HG03460 (cell line): ENCODE measurements at regions not wholly inside any gene's neighbourhood (a gene's known extent, or its start where the extent isn't known, plus 50 kb on each side); places are given as distances from the start of the nearest gene placed in this dataset.

Experiments used
- ATAC-seq: cut with Tn5 transposase; IDR thresholded peaks from one replicate; pipeline ENCODE4 v1.9.1; 2021; ENCODE audit not compliant: unreplicated experiment

DNA sequence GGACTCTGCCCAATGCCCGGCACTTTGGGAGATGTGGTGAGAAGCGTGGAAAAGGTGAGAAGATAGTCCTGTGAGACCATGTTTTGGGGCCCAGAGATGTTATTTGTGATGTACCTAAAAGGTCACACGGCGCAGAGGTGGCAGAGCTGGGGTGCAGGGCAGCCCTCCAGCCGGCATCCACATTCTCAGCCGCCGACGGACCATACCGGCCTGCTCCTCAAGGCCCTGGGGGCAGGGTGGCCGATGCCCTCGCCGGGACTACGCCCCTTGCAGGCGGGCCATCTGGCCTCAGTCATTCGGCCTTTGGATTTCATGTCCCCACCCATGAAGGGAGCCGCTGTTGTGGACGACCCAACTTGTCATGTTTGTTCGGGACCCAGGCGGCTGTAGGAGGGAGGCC is 131.4 kb upstream of the GSE1 start:
- ATAC-seq, result no peak

DNA sequence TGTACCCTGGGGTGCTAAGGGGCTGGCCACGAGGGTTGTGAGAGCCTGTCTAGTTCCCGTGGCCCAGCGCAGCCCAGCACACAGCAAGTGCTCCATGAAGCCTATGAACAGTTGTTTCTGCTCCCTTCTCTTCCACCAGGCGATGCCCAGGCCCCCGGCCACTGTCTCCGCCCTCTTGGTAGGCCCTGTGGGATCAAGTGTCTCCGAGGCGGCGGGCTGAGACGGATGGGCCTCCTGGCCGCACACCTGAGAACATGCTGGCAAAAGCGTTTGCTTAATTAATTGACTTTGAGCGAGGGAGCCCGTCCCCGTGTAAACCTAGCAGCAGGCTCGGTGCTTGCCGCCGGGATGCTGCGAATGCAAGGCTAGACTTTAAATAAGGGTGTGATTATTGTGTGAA is 129.7 kb upstream of the GSE1 start:
- ATAC-seq, result no peak

GRCh38 chr16:85484347-85485300 is 128.5 kb upstream of the GSE1 start:
- no peak for ATAC-seq

DNA sequence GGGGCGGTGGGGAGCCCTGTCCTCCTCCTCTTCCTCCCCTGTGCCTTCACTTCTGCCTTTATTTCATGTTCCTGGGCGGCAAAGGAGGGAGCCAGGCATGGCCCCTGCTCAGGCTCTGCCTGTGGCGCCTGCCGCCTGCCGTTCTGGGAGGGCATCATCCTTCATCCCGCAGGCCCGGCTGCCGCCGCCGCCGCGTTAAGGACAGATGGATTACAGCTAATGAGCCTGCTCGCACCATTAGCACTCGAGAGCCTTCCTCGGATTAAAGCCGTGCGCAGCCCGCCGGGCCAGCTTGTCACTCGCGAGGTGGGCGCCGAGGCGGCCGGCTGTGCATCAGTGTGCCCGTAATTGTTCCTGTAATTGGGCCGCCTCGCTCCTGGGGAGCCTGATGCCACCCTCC is 127.7 kb upstream of the GSE1 start:
- no peak for ATAC-seq

GRCh38 chr16:85486256-85486915 is 126.7 kb upstream of the GSE1 start:
- ATAC-seq, result no peak

DNA sequence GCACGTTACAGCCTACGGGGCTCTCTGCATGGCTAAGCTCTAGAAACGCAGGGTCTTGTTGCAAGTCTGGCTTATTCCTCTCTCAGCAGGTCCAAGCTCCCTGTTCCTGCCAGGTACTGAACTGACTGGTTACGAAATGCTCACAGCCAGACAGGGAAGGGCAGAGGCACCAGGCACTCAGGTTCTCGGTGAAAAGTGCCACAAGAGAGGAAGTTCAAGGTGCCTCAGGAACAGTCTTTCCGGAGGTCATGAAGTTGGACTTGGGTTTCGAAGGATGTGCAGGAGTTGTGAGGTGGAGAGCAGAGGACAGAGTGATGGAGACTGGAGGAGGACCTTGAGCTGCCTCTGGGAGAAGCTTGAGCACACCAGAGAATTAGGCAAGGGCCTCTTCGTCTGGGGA is 124.7 kb upstream of the GSE1 start:
- no peak for ATAC-seq

- no peak for ATAC-seq
Observed at GRCh38 chr16:85490407-85491057, 122.6 kb upstream of the GSE1 start.

- no peak for ATAC-seq
Observed at GRCh38 chr16:85491058-85491771, 121.9 kb upstream of the GSE1 start.

DNA sequence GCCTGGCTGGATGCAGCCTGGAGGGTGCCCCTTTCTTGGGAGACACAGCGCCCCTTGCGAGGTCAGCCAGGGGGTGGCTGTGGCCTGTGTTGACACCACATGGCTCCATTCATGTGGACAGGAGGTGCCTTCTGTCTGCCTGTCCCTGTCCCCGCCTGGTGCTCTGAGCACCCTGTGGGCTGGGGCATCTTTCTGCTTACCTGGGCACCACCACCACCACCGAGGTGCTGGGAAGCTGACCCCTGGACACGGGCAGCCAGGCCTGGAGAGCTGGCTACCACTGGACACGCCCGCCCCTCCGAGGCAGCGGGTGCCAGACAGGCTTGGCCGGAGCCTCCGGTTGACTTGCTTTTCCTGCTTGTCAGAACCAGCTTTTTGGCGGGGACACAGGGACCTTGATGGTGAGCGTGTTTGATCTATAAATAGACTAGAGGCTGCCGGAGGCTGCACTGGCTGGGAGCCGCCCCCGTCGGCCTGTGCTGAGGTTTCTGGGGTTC is 121.3 kb upstream of the GSE1 start:
- no peak for ATAC-seq

DNA sequence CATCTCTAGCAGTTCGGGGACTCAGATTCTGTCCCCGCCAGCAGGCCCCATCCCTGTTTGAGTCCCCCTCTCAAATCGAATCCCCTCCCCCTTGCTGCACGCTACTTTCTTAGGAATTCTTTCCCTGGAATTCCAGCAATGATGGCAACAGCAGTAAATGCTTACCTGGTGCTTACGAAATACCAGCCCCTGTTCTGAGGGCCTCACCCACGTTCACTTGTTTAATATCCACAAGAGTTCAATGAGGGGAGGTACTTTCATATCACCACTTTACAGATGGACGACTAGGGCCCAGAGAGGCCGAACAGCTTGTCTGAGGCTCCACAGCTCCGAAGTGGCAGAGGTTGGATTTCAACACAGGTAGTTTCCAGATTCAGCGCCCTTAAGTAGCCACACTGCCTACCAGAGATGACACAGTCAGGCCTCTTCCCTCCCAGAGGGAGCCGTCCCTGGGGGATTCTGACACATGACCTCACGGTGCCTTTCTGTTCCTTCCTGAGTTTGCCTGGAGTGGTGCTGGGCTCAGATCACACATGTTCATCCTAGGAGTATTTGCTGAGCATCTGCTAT is 120.7 kb upstream of the GSE1 start:
- ATAC-seq, result no peak

DNA sequence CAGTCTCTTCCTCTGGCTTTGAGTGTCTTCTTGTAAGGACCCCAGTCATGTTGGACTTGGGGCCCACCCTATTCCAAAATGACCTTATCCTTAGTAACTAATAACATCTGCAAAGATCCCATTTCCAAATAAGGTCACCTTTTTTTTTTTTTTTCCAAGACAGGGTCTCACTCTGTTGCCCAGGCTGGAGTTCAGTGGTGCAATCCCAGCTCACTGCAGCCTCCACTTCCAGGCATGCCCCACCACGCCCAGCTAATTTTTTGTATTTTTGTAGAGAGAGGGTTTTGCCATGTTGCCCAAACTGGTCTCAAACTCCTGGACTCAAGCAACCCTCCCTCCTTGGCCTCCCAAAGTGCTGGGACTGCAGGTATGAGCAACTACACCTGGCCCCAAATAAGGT is 118.8 kb upstream of the GSE1 start:
- ATAC-seq, result no peak

- no peak for ATAC-seq
Observed at GRCh38 chr16:85495259-85495658, 117.9 kb upstream of the GSE1 start.

DNA sequence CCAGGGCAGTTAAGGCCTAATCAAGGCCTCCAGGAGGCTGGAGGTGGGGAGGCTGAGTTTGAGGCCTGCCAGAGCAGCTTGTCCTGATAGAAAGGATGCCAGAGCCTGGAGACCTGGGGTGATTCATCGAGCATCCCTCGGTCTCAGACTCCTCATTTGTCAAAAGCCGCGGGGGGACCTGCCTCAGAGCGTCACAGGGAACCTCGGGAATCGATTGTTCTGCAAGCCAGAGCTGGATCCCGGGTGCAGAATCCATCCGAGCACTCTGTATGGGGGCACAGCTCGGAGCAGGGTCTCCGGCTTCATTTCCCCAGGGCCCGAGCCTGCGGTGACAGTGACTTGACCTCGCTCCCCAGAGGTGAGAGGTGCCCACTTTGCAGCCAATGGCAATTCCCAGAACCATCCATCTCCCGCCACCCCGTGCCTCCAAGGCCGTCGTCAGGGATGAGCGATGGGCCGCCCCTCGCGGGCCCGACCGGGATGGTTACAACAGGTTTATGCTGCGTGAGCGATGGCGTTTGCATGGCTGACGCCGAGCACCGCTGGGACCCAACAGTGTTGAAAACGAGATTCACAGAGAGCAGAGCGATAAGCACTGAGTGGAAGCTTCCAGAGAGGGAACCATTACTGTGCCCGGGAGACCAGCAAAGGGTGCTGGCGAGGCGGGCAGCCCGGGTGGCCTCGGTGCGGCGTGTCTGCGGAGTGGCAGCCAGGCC is 117.1 kb upstream of the GSE1 start:
- no peak for ATAC-seq

DNA sequence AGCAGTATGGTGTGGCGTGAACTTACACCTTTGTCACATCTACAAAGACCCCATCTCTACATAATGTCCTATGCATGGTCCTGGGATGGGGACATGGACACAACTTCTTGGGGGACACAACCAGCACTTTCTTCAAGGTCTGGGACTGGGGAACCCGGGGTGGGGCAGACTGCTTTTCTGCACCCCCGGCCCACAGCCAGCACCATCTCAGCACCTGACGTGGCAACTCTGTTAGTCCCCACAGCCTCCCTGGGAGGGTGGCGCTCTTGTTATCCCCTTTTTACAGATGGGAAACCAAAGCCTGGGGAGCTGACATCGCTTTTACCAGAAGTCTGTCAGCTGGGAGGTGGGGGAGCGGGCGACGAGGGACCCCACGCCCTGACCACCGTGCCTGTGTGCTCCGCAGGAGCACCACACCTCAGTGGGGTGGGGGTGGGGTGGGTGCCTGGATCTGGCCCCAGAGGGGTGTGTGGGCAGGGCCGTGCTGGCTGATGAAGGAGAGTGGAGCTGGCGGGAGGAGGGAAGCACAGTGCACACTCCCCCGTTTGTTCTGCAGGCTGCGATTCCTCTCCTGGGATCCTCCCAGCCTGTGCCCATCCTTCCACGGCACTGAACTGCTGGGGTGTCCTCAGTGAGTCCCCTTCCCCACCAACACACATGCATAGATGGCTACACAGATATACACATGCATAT is 115.4 kb upstream of the GSE1 start:
- ATAC-seq, result no peak

DNA sequence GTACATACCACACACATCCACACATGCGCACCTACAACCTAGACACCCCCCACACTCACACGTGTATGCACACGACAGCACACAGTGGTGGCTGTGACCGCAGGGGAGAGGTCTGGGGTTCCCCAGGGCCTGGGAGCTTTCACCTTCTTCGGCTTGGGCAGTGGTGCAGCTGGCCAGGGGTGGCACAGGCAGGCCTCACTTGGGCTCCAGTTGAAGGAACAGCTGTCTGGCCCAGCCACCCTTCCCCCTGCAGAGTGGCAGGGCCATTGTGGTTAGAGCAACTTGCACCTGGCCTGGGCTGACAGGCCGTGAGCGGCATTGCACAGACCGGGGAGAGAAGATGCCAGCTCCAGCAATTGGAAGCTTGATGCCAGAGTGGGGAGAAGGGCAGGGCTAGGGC is 114.5 kb upstream of the GSE1 start:
- ATAC-seq, result peak; percentile 54

DNA sequence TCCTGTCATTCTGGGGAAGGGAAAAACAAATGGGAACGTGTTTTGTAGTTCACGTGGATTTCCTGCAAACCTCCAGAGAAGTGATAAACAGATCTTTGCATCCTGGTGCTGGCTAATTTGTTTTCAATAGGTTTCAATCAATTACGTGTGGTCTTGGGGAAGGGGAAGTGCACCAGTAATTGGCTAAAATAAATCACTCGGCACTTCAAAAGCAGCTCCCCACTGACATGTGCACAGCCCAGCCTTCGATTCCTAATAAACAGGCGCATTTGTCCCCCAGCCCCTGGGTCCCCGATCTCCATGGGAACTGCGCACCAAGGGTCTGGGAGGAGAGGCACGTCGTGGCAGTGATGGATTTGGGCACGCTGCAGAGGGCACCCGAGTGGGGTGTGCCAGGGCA is 112.9 kb upstream of the GSE1 start:
- ATAC-seq, result no peak

GRCh38 chr16:85501900-85502299 is 111.2 kb upstream of the GSE1 start:
- no peak for ATAC-seq

DNA sequence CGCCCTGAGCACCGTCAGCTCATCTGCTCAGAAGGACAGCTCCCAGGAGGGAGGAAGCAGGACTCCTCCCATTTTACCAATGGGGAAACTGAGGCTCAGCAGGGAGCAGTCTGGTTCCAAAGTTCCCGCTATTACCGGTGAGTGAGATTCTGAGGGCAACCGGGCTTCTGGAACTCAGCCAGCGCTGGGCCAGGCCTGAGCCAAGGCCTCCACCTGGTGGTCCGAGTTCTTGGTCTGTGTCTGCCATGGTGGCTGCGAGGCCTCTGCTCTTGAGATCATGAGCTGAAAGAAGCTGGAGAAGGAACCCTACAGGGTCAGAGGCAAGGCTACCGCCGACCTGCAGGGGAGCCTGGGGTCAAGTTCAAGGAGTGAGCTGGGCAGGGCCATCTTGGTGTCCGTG is 110.8 kb upstream of the GSE1 start:
- no peak for ATAC-seq

- ATAC-seq, result no peak
Observed at GRCh38 chr16:85503679-85504231, 109.4 kb upstream of the GSE1 start.
